Sigmoid colon (tissue), 6 donors: ENCODE measurements at regions not wholly inside any gene's neighbourhood (a gene's known extent, or its start where the extent isn't known, plus 50 kb on each side); places are given as distances from the start of the nearest gene placed in this dataset.

Experiments
- DNase-seq: peaks from one replicate; pipeline ENCODE4 v3.0.0-alpha.2; 2019
- H3K27ac ChIP-seq, 4 donors: fragments of 200-600 bp; sonication (generic); one replicate each; pipeline ENCODE4 v1.5.1; 2016 to 2019; ENCODE audit warnings: mild to moderate bottlenecking in 1 of 4
- H3K27me3 ChIP-seq, 3 donors: fragments of 200-600 bp; sonication (generic); one replicate each; pipeline ENCODE4 v1.5.1; 2019; ENCODE audit warnings: mild to moderate bottlenecking in 1 of 3
- H3K36me3 ChIP-seq, 4 donors: fragments of 200-600 bp; sonication (generic); one replicate each; pipeline ENCODE4 v1.5.1; 2016 to 2019
- H3K4me1 ChIP-seq, 4 donors: fragments of 200-600 bp; sonication (generic); one replicate each; pipeline ENCODE4 v1.5.1; 2017 to 2019
- H3K4me3 ChIP-seq, 4 donors: fragments of 200-600 bp; sonication (generic); one replicate each; pipeline ENCODE4 v1.5.1; 2017 to 2019; ENCODE audit warnings: mild to moderate bottlenecking in 2 of 4, moderate library complexity in 1 of 4
- H3K9me3 ChIP-seq, 4 donors: fragments of 200-600 bp in 3 of 4; sonication (generic) in 3 of 4; one replicate each; pipeline versions ENCODE4 v1.5.1 to v1.6.1; 2013 to 2019
- EP300 ChIP-seq, 4 donors: sonication (generic); formaldehyde crosslinking; IDR thresholded peaks; one replicate each; pipeline ENCODE4 v1.6.1; 2017; ENCODE audit warnings: antibody characterized with exemption in 4 of 4
- POLR2A ChIP-seq, 2 donors: fragments of 450-650 bp; IDR thresholded peaks; one replicate each; pipeline ENCODE4 v1.6.1; 2016; ENCODE audit warnings: antibody characterized with exemption in 2 of 2, mild to moderate bottlenecking in 2 of 2, moderate library complexity in 2 of 2
- POLR2AphosphoS5 ChIP-seq, 4 donors: sonication (generic); formaldehyde crosslinking; IDR thresholded peaks; one replicate each; pipeline ENCODE4 v1.6.1; 2017; ENCODE audit warnings: antibody characterized with exemption in 4 of 4
- WGBS, 2 donors: extraction: QIAGEN DNeasy Blood & Tissue Kit; methylation state at CpG; one replicate each; pipeline ENCODE4 v1.1.7; 2013; 5-methylcytosine and 5-hydroxymethylcytosine counted together
- intact Hi-C: fragments of 100-400 bp; cut with DNase I; formaldehyde crosslinking; loops from one replicate; pipeline ENCODE4 v1.15.1; 2023
- TF ChIP-seq, protein P1 (sequence below), 4 experiments: fragments of 450-650 bp in 3 of 4; fragments of 200-600 bp in 1 of 4; IDR thresholded peaks; one replicate each; pipeline ENCODE4 v1.5.1; 2016 to 2019; ENCODE audit warnings: antibody characterized with exemption in 4 of 4, mild to moderate bottlenecking in 3 of 4, moderate library complexity in 2 of 4
- donor health status: healthy with polysubstance abuse.
- donor health status: healthy.

DNA sequence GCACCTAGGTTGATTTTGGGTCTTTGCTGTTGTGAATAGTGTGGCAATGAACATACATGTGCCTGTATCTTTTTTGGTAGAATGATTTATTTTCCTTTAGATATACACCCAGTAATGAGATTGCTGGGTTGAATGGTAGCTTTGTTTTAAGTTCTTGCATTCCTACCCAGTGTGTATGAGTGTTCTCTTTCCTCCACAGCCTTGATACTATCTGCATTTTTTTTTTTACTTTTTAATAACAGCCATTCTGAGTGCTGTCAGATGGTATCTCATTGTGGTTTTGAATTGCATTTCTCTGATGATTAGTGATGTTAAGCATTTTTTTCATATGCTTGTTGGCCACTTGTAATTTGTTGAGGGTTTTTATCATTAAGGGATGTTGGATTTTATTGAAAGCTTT is 351.8 kb upstream of the GNPDA2 start:
- Histone ChIP-seq H3K36me3 (no peaks in the 10 kb centered on the region), H3K4me3 (no peak overlapping the region), H3K4me1 (no peaks in the 10 kb centered on the region), H3K27ac (no peak overlapping the region), H3K9me3 (no peaks in the 10 kb centered on the region), H3K27me3 (no peaks in the 10 kb centered on the region)
- intact Hi-C loops: no loop called here
- no peak for DNase-seq
- TF ChIP-seq, protein P1, sequence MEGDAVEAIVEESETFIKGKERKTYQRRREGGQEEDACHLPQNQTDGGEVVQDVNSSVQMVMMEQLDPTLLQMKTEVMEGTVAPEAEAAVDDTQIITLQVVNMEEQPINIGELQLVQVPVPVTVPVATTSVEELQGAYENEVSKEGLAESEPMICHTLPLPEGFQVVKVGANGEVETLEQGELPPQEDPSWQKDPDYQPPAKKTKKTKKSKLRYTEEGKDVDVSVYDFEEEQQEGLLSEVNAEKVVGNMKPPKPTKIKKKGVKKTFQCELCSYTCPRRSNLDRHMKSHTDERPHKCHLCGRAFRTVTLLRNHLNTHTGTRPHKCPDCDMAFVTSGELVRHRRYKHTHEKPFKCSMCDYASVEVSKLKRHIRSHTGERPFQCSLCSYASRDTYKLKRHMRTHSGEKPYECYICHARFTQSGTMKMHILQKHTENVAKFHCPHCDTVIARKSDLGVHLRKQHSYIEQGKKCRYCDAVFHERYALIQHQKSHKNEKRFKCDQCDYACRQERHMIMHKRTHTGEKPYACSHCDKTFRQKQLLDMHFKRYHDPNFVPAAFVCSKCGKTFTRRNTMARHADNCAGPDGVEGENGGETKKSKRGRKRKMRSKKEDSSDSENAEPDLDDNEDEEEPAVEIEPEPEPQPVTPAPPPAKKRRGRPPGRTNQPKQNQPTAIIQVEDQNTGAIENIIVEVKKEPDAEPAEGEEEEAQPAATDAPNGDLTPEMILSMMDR (IDR thresholded peaks at IDR 0.05): no peak
- TF ChIP-seq EP300 (IDR thresholded peaks at IDR 0.05) (no peak), POLR2A (IDR thresholded peaks at IDR 0.05) (no peak), POLR2AphosphoS5 (IDR thresholded peaks at IDR 0.05) (no peak)

DNA sequence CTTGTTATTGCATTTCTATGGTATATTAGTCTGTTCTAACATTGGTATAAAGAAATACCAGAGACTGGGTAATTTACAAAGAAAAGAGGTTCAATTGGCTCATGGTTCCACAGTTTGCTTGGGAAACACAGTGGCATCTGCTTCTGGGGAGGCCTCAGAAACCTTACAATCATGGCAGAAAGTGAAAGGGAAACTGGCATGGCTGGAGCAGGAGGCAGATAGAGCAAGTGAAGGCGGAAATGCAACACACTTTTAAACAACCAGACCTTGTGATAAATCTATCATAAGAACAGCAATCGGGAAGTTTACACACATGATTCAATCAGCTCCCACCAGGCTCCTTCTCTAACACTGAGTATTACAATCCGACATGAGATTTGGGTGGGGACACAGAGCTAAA is 346.6 kb upstream of the GNPDA2 start:
- WGBS, 2 donors: 72 to 84% methylated on average over 3 of the region's 3 CpGs
- Histone ChIP-seq H3K36me3 (no peaks in the 10 kb centered on the region), H3K27me3 (no peaks in the 10 kb centered on the region)

DNA sequence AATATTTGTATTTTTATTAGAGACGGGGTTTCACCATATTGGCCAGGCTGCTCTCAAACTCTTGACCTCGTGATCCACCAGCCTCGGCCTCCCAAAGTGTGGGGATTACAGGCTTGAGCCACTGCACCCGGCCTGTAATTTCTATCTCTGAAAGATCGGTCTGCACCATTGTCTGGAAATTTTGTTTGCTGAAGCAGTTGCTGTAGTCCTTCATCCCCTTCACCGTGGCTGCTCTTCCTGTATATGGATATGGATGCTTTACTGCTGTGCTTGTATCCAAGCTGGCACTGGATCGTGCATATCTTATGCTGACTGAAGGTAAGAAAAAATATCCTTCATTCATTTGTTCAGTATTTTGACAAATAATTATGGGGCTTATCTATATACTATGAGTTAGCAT is 338.4 kb upstream of the GNPDA2 start:
- Histone ChIP-seq H3K4me3 (no peak overlapping the region), H3K36me3 (no peaks in the 10 kb centered on the region), H3K27me3 (no peaks in the 10 kb centered on the region), H3K4me1 (no peaks in the 10 kb centered on the region), H3K9me3 (peaks cover 0 to 2% (median 0%) of the 10 kb centered on the region in 4 donors), H3K27ac (peak overlapping the region in 1 of 4 donors; percentile 18)
- intact Hi-C loops: no loop called here
- no peak for TF ChIP-seq EP300 (IDR thresholded peaks at IDR 0.05)
- TF ChIP-seq, protein P1 (IDR thresholded peaks at IDR 0.05): no peak
- TF ChIP-seq POLR2AphosphoS5 (IDR thresholded peaks at IDR 0.05): no peak
- no peak for TF ChIP-seq POLR2A (IDR thresholded peaks at IDR 0.05)
- WGBS, 2 donors: 77 to 82% methylated on average over 7 of the region's 7 CpGs
- no peak for DNase-seq

More for the DNA sequence above, 346.6 kb upstream of the GNPDA2 start:
- TF ChIP-seq POLR2A (IDR thresholded peaks at IDR 0.05): no peak
- TF ChIP-seq EP300 (IDR thresholded peaks at IDR 0.05): no peak
- TF ChIP-seq POLR2AphosphoS5 (IDR thresholded peaks at IDR 0.05): no peak
- TF ChIP-seq, protein P1 (IDR thresholded peaks at IDR 0.05): no peak
- Histone ChIP-seq H3K27ac (no peak overlapping the region), H3K9me3 (no peaks in the 10 kb centered on the region), H3K4me3 (no peak overlapping the region), H3K4me1 (no peaks in the 10 kb centered on the region)
- intact Hi-C loops: no loop called here
- DNase-seq: no peak

DNA sequence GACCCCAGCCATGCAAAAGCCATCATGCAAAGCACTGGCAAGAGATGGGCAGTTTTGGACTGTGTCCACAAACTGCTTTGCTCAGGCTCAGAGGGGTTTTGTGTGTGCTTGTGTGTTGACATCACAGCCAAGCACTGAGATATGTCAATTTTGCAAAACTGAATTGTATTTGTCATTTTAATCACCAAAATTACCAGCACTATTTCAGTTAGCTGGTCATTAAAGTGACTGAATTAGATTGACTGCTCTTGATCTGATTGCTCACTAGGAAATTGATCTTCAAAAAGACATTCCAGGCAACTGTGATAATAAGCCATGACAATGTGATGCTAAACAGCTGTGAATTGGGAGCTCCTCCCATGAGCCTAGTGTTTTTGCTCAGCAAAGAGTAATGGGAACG is 337.3 kb upstream of the GNPDA2 start:
- Histone ChIP-seq H3K27me3 (no peaks in the 10 kb centered on the region), H3K36me3 (no peaks in the 10 kb centered on the region), H3K27ac (no peak overlapping the region), H3K4me3 (no peak overlapping the region), H3K9me3 (peaks cover 0 to 2% (median 0%) of the 10 kb centered on the region in 4 donors), H3K4me1 (no peaks in the 10 kb centered on the region)
- DNase-seq: no peak
- 23 to 44% methylated on average over 1 of the region's 1 CpG for WGBS, 2 donors
- TF ChIP-seq POLR2A (IDR thresholded peaks at IDR 0.05) (no peak), EP300 (IDR thresholded peaks at IDR 0.05) (no peak), POLR2AphosphoS5 (IDR thresholded peaks at IDR 0.05) (peak in 2 of 4 donors; percentile 15 to 30)
- TF ChIP-seq, protein P1 (IDR thresholded peaks at IDR 0.05): no peak
- intact Hi-C loops: no loop called here

DNA sequence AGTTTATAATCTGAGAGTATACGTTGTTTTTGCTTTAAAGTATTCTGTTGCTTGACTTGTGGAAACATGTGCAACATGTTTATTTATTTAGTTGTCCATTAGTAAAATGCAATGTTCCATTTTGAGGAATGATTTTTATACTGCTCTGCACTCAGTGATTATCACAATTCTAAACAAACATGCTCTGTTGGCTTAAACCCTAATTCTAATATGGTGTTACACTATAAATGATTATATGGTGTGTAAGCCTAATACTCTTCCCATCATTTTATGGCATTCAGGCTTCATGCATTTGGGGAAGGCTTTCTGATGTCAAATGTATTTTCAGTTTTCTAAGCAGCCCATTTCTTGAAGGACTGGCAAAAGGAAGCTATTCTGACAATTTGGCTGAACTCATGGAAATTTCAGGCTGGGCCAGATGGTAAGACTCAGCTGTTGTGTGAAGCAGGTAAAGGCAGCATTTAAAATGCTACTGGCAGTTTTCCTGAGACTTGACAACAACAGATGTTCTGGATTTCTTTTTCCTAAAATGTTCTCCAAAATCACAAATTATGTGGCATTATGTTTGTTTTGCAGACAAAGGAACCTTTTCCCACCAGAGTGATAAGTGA is 336.7 kb upstream of the GNPDA2 start:
- H3K36me3 ChIP-seq: no peaks in the 10 kb centered on the region
- no peak for DNase-seq
- no peaks in the 10 kb centered on the region for H3K27me3 ChIP-seq
- TF ChIP-seq, protein P1 (IDR thresholded peaks at IDR 0.05): no peak
- no peak for TF ChIP-seq POLR2A (IDR thresholded peaks at IDR 0.05)
- TF ChIP-seq POLR2AphosphoS5 (IDR thresholded peaks at IDR 0.05): no peak
- TF ChIP-seq EP300 (IDR thresholded peaks at IDR 0.05): no peak
- peaks cover 0 to 2% (median 0%) of the 10 kb centered on the region in 4 donors for H3K9me3 ChIP-seq
- 63% methylated on average over 1 of the region's 1 CpG for WGBS, 2 donors
- no peaks in the 10 kb centered on the region for H3K4me1 ChIP-seq
- H3K27ac ChIP-seq: no peak overlapping the region
- H3K4me3 ChIP-seq: no peak overlapping the region
- intact Hi-C loops: no loop called here
